GM13976 (cell line): ENCODE measurements at regions not wholly inside any gene's neighbourhood (a gene's known extent, or its start where the extent isn't known, plus 50 kb on each side); places are given as distances from the start of the nearest gene placed in this dataset.

ENCODE experiments used
- DNase-seq: peaks from one replicate; pipeline ENCODE4 v3.0.0; 2012; ENCODE audit warnings: low spot score
- in situ Hi-C: fragments of 300-500 bp; cut with MboI; formaldehyde crosslinking; loops from one replicate; pipeline ENCODE4 v1.12.0; 2022; ENCODE audit warnings: low sequenced_read_pairs, mixed read lengths, inconsistent platforms; ENCODE audit not compliant: unreplicated experiment
- TF ChIP-seq, protein P1 (sequence below): IDR thresholded peaks from 2 replicates; pipeline ENCODE4 v1.5.1; 2012; ENCODE audit warnings: borderline replicate concordance, mild to moderate bottlenecking; ENCODE audit not compliant: insufficient read depth; ENCODE audit errors: extremely low read depth, missing control alignments, control extremely low read depth

DNA sequence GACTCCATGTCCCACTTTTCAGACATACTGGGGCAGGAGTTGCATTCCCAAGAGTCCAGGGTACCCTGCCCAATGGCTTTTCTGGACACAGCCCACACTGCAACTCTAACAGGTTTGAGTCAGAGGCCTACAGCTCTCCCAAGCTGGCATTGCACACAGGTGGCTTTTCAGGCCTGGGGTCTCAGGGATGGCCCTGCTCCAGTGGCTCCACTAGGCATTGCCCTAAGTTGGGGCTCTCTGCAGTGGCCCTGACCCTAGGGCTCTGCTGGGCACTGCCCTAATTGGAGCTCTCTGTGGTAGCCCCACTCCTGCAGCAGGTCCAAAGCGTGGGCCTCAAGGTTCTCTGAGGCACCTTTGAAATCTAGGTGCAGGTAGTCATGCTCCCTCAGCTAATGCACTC, 408.8 kb downstream of the SUCLA2 start:
- TF ChIP-seq, protein P1, sequence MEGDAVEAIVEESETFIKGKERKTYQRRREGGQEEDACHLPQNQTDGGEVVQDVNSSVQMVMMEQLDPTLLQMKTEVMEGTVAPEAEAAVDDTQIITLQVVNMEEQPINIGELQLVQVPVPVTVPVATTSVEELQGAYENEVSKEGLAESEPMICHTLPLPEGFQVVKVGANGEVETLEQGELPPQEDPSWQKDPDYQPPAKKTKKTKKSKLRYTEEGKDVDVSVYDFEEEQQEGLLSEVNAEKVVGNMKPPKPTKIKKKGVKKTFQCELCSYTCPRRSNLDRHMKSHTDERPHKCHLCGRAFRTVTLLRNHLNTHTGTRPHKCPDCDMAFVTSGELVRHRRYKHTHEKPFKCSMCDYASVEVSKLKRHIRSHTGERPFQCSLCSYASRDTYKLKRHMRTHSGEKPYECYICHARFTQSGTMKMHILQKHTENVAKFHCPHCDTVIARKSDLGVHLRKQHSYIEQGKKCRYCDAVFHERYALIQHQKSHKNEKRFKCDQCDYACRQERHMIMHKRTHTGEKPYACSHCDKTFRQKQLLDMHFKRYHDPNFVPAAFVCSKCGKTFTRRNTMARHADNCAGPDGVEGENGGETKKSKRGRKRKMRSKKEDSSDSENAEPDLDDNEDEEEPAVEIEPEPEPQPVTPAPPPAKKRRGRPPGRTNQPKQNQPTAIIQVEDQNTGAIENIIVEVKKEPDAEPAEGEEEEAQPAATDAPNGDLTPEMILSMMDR = no peak
- no peak for DNase-seq
- in situ Hi-C loops = no loop called here

DNA sequence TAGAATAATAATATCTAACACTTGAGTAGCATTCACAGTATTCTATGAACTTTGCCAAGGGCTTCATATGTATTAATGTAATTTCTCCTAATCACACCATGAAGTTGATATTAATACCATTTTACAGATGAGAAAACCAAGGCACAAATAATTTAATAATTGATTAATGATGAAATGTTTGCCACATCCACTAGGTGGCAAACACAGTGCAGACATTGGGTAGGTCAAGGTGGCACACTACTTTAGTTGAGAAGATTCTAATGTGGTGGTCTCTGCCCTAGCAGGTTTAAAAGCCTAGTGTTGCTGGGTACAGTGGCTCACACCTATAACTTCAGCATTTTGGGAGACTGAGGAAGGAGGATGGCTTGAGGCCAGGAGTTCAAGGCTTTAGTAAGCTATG, 412.4 kb downstream of the SUCLA2 start:
- TF ChIP-seq, protein P1 = no peak
- in situ Hi-C loops = no loop called here
- no peak for DNase-seq

DNA sequence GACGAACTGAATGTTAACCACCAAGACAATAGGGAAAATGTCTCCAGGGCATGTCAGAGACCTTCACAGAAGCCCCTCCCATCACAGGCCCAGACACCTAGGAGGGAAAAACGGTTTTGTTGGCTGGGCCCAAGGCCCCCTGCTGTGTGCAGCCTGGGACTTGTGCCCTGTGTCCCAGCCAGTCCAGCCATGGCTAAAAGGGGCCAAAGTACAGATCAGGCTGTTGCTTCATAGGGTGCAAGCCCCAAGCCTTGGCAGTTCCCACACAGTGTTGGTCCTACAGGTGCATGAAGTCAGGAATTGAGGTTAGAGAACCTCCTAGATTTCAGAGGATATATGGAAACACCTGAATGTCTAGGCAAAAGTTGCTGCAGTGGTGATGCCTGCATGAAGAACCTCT, 428.7 kb downstream of the SUCLA2 start:
- TF ChIP-seq, protein P1 = no peak
- DNase-seq = no peak
- in situ Hi-C loops = no loop called here

DNA sequence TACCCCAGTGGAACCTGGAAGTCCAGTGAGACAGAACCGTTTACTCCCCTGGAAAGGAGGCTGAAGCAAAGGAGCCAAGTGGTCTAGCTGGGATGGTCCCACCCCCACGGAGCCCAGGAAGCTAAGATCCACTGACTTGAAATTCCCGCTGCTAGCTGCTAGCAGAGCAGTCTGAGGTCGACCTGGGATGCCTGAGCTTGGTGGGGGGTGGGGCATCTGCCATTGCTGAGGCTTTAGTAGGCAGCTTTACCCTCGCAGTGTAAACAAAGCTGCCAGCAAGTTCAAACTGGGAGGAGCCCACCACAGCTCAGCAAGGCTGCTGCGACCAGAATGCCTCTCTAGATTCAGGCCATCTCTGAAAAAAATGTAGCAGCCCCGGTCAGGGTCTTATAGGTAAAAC, 437.0 kb downstream of the SUCLA2 start:
- no peak for DNase-seq
- TF ChIP-seq, protein P1 = no peak
- in situ Hi-C loops = no loop called here

DNA sequence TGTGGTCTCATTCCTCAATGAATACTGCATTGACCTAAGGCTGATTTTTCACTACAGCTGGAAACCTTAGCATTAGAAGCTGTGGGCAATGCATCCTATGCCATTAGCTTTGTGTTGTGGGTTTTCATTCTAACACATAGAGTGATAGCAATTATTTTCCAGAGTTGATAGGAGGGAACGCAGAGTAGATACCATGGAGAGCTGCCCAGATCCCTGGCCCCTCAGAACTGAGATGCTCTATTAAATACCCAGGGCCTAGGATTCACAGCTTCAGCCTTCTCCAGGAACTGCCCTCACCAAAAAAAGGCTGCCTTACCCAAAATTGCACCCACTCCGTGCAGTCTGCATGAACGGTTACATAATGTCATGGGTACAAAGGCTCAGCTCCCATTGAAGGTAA, 444.4 kb downstream of the SUCLA2 start:
- DNase-seq = no peak
- TF ChIP-seq, protein P1 = no peak
- in situ Hi-C loops = no loop called here

DNA sequence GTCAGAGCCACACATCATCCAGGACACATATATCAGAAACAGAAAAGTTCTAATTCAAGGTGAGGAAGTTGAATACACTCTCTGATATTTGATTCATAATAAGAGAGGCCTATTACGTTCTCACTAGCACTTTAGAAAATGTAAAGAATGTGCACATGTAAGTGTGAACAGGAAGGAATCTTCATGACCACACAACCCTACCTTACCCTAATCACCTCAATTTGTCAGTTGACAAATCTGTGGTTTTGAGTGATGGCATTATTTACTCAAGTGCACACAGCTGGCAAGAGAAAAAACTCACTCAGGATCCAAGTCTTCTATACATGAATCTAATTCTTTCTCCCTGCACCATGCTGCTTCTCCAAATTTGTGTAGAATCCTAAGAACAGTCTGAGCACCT, 445.8 kb downstream of the SUCLA2 start:
- in situ Hi-C loops = no loop called here
- no peak for DNase-seq
- TF ChIP-seq, protein P1 = no peak
